HG03060 (cell line): ENCODE measurements at regions not wholly inside any gene's neighbourhood (a gene's known extent, or its start where the extent isn't known, plus 50 kb on each side); places are given as distances from the start of the nearest gene placed in this dataset.

ENCODE experiments used
- ATAC-seq: cut with Tn5 transposase; IDR thresholded peaks from one replicate; pipeline ENCODE4 v1.9.1; 2021; ENCODE audit warnings: low read depth, moderate number of reproducible peaks; ENCODE audit not compliant: unreplicated experiment

DNA sequence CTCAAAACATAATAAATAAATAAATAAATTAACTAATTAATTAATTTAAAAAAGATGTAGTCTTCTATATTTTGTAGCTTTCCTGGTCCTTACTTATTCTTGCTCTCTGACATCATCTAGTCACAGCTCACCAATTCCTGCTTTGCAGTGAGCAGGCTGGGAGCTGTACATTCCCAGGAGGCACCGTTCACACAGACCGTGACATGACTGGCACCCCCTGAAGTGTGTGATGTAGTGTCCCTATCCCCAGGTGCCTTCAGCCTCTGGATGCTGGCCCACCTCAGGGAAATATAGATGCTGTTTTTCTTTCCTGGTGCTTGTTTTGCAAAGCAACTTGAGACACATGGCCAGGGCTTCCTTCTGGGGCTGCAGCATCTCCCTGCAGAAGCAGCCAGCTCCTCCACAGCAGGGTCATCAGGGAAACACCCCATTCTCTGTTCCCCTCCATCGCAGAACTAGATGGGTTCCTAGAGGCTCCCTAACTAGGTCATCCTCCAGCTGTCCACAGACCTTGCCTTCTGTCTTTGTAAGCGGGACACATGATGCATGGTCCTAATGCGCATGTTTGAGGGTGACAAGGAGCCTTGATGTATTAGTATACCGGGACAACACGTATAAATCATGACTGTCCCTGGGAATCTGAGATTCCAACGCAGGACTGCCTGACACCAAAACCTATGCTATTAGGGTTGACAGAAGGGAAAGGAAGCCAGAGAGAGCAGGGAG lies 76.4 kb downstream of the RHOB start:
- ATAC-seq = no peak

GRCh38 chr2:20523799-20524187 lies 76.9 kb downstream of the RHOB start:
- no peak for ATAC-seq

GRCh38 chr2:20524412-20525040 lies 77.7 kb downstream of the RHOB start:
- peak; percentile 40 for ATAC-seq

- peak; percentile 94 for ATAC-seq
Measured at GRCh38 chr2:20525041-20526035, 78.5 kb downstream of the RHOB start.

GRCh38 chr2:20526160-20526559 lies 79.3 kb downstream of the RHOB start:
- no peak for ATAC-seq

- ATAC-seq = no peak
Measured at GRCh38 chr2:20526708-20527107, 79.8 kb downstream of the RHOB start.

GRCh38 chr2:20528713-20529112 lies 81.8 kb downstream of the RHOB start:
- ATAC-seq = no peak

- no peak for ATAC-seq
Measured at GRCh38 chr2:20530520-20530919, 83.6 kb downstream of the RHOB start.

DNA sequence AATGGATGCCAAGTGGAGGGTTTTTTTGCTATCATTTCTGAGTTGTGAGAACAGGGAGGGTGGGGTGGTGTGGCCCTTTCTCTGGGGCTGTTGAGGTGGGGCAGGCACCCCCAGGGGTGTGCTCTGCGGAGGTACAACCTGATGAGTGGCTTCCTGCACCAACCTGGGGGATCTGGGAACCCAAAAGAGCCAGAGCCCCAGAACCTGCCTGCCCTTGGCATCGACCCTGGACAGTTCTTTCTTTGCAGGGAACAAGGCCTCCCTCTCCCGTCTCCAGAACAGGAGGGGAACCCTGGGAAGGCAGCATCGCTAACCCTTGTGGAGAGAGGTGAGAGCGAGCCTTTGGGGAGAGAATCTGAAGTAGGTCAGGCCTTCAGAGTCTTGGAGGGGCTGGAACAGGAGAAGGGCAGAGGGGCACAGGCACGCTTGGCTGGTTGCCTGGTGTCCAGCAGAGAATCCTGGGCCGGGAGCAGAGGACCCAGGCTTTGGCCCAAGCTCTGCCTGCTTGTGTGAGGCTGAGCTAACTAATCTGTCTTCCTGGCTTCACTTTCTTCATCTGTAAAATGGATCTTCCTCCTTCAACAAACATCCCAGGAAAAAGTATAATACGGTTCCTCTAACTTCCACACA lies 84.9 kb downstream of the RHOB start:
- no peak for ATAC-seq

- no peak for ATAC-seq
Measured at GRCh38 chr2:20532634-20533437, 86.0 kb downstream of the RHOB start.

DNA sequence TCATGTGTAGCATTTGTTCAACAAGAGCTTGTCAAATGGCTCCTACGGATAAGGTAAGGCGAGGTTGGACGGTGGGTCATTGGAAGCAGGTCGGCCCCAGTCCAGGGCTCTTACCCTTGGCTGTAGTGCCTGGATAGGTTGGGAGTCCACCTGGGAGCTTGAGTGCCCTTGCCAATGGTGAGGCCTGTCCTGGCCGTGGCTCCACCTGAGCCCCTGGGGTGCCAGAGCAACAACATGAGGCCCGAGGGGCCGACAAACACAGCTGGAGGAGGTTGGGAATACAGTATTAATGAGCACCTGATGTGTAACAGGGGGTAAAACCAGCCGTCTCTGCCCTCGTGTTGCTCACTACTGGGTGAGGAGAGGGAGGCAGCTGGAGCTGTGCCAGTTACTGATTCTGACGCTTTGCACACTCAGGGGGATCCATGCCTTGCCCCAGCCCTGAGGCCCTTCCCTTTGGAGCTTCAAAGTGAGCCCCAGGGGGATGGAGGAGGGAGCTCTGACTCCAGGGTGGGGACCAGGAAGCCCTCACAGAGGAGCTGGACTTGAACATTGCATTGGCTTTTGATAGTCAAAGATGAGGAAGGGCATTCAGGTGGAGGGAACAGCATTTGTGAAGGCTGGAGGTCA lies 87.2 kb downstream of the RHOB start:
- no peak for ATAC-seq

DNA sequence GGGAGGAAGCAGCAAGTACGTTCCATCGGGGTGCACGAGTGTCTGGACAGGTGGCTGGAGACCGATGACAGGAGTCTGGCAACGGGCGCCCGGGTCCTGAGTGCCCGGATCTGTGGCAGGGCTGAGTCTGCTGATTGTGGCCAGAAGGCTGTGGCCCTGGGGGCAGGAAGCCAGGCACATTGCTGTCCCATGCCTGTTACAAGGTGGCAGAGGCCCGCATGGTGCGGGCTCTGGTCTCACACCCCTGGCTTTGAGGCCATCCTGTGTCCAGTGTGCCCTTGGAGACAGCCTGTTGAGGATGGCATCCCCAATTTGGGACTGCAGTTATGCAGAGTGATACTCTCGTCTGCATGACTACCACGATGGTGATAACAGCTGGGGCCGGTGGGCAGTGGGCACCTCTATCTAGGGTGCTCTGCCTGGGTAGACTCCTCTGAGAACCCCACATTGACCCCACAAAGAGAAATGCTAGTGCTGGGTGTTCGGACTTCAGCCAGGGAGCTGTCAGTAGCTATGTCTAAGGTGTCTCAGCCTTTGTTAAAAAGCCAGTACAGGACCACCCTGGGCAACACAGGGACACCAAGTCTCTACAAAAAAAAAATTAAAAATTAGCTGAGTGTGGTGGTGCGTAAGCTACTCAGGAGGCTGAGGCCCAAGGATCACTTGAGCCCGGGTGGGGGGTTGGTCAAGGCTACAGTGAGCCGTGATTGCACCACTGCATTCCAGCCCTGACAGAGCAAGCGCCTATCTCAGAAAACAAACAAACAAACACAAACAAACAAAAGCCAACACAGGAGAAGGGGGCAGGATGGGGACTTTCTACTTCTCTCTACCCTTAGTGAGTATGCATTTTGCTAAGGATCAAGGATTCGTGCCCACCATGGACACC lies 88.3 kb downstream of the RHOB start:
- no peak for ATAC-seq

GRCh38 chr2:20536619-20537422 lies 89.9 kb downstream of the RHOB start:
- no peak for ATAC-seq

DNA sequence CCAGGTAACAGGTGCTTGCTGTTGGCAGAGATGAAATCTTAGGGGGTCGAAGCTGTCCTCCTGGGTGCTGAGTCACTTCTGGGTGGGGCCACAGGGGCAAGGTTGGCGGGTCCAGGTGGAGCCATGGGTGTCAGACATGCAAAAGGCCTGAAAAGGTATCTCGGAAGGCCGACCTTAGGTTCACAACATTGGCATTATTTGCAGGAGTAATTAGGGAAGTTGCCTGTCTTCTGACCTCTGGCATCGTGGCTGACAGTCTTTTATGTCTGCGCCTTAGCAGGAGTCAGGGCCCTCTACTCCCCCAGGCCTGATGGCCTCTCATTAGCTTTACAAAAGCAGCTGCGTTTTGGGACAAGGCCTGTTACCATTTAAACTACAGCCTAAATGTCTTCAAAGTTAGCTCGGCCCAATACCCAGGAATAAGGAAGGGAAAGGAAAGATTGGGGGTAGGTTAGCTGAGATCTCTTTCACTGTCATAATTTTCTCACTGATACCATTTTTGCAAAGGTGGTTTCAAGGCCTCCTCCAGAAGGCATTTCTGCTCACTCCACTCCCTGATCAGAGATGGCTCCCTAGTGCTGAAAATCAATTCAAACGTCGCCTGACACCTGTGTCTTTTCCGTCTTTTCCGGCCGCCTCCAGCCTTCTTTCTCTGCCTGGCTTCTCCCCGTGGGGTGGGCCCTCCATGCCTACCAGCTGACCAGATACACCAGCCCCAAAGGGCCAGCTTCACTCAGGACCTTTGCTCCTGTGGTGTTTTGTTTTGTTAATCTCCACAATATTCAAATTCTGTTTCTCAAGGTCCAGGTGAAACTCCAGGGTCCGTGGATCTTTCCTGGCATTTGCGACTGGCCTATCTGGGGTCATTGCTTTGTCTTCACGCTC lies 90.8 kb downstream of the RHOB start:
- no peak for ATAC-seq

DNA sequence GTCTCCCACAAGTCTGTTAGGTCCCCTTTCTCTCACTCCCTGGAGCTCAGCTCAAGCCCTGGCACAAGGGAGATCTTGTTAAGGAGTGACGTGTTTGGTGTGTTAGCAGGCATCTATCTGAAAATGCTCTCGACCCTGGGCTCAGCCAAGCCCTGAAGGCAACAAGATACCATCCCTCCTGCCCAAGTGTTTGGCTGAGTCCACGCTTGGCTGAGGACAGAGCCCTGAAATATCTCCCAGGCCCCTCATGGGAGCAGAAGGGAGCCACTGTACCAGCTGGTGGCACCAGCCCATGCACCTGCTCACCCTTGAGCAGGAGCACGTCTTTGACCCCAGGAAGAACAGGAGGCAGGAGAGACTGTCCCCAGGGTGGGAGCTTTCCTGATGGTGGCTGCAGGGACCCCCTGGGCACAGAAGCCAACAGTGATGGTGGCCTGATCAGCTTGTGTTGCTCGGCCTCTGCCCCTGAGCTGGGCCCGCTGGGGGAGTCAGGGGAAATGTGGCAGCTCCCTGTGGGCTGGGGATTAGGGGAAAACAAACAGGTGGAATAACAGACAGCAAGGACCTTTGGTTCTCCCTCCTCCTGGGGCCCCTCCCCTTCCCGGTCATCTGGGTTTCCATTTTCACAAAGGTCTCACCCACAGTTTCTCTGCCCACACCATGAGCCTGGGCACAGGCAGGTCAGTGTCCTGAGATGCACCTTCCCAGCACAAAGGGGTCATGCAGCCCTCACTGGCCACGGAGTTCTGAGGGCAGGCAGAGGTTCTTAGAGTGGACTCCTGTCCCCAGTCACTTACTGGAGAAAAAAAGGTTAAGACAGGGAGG lies 91.6 kb downstream of the RHOB start:
- no peak for ATAC-seq
